GM19463 (cell line): ENCODE measurements at regions not wholly inside any gene's neighbourhood (a gene's known extent, or its start where the extent isn't known, plus 50 kb on each side); places are given as distances from the start of the nearest gene placed in this dataset.
A peak's percentile ranks its signal among the peaks of the same experiment; 100 is the strongest.
"Not testable (repeated sequence)": the region's sequence is repeated elsewhere in the genome, so short reads cannot be mapped to it uniquely, and the experiment has no call there.

Experiments used
- ATAC-seq: cut with Tn5 transposase; IDR thresholded peaks from one replicate; pipeline ENCODE4 v1.9.1; 2021; ENCODE audit warnings: mild to moderate bottlenecking, moderate library complexity; ENCODE audit not compliant: unreplicated experiment

- no peak for ATAC-seq
These were observed 73.8 kb upstream of the MORC3 start for GRCh38 chr21:36246080-36246631.

- no peak for ATAC-seq
These were observed 72.5 kb upstream of the MORC3 start for GRCh38 chr21:36247316-36248010.

- ATAC-seq = no peak
These were observed 70.2 kb upstream of the MORC3 start for GRCh38 chr21:36249576-36250422.

GRCh38 chr21:36250423-36251075 lies 69.4 kb upstream of the MORC3 start:
- ATAC-seq = no peak

- no peak for ATAC-seq
These were observed 65.7 kb upstream of the MORC3 start for GRCh38 chr21:36254106-36254941.

GRCh38 chr21:36255663-36256062 lies 64.3 kb upstream of the MORC3 start:
- ATAC-seq = peak; percentile 65

GRCh38 chr21:36257657-36258056 lies 62.3 kb upstream of the MORC3 start:
- no peak for ATAC-seq

GRCh38 chr21:36260030-36260787 lies 59.8 kb upstream of the MORC3 start:
- peak; percentile 43 for ATAC-seq

GRCh38 chr21:36260802-36261201 lies 59.2 kb upstream of the MORC3 start:
- ATAC-seq = peak; percentile 21

GRCh38 chr21:36261459-36261858 lies 58.5 kb upstream of the MORC3 start:
- no peak for ATAC-seq

- ATAC-seq = no peak
These were observed 56.2 kb upstream of the MORC3 start for GRCh38 chr21:36263797-36264196.

- no peak for ATAC-seq
These were observed 54.6 kb upstream of the MORC3 start for GRCh38 chr21:36265431-36265830.

GRCh38 chr21:36267828-36268227 lies 52.2 kb upstream of the MORC3 start:
- not testable (repeated sequence) for ATAC-seq

- ATAC-seq = not testable (repeated sequence)
These were observed 51.7 kb upstream of the MORC3 start for GRCh38 chr21:36268264-36268663.
